NB4 (cell line): ENCODE measurements at regions not wholly inside any gene's neighbourhood (a gene's known extent, or its start where the extent isn't known, plus 50 kb on each side); places are given as distances from the start of the nearest gene placed in this dataset.

ENCODE experiments used
- DNase-seq: peaks from one replicate; pipeline ENCODE4 v3.0.0; 2010; ENCODE audit warnings: low read depth
- H3K4me3 ChIP-seq: one replicate; pipeline ENCODE4 v1.5.1; 2011; ENCODE audit warnings: mild to moderate bottlenecking, low read depth, low read length, moderate library complexity
- MYC ChIP-seq: IDR thresholded peaks from 2 replicates; pipeline ENCODE4 v1.6.1; 2011; ENCODE audit warnings: low read depth, low read length
- POLR2A ChIP-seq: IDR thresholded peaks from 2 replicates; pipeline ENCODE4 v1.6.1; 2011; ENCODE audit warnings: mild to moderate bottlenecking; ENCODE audit not compliant: insufficient read length; ENCODE audit errors: extremely low read depth
- TF ChIP-seq, protein P1 (sequence below): IDR thresholded peaks from 2 replicates; pipeline ENCODE4 v1.6.1; 2011; ENCODE audit warnings: low read depth, low read length
- TF ChIP-seq, protein P2 (sequence below): IDR thresholded peaks from one replicate; pipeline ENCODE4 v1.5.1; 2012; ENCODE audit warnings: low read depth, low read length

DNA sequence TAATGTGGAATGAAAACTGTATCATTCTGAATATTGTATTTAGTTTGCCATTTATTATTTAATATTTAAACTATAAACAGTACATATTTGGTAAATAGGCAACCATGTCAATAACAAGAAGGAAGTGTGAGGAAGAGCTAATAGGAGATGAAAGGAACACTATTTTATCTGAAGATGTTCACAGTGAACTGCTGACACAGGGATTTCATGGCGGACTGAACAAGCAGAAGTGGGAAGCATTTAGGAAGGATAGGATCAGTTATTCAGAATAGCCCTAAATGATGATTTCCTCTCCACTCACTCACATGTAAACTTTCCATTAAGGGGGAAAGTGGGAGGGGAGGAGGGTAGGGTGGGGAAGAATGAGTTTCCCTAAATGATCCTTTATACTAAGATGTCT lies 682.4 kb downstream of the TOX3 start:
- TF ChIP-seq, protein P1, sequence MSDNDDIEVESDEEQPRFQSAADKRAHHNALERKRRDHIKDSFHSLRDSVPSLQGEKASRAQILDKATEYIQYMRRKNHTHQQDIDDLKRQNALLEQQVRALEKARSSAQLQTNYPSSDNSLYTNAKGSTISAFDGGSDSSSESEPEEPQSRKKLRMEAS, result no peak
- TF ChIP-seq MYC (no peak), POLR2A (no peak)
- TF ChIP-seq, protein P2, sequence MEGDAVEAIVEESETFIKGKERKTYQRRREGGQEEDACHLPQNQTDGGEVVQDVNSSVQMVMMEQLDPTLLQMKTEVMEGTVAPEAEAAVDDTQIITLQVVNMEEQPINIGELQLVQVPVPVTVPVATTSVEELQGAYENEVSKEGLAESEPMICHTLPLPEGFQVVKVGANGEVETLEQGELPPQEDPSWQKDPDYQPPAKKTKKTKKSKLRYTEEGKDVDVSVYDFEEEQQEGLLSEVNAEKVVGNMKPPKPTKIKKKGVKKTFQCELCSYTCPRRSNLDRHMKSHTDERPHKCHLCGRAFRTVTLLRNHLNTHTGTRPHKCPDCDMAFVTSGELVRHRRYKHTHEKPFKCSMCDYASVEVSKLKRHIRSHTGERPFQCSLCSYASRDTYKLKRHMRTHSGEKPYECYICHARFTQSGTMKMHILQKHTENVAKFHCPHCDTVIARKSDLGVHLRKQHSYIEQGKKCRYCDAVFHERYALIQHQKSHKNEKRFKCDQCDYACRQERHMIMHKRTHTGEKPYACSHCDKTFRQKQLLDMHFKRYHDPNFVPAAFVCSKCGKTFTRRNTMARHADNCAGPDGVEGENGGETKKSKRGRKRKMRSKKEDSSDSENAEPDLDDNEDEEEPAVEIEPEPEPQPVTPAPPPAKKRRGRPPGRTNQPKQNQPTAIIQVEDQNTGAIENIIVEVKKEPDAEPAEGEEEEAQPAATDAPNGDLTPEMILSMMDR, result no peak
- no peak overlapping the region for H3K4me3 ChIP-seq
- no peak for DNase-seq

DNA sequence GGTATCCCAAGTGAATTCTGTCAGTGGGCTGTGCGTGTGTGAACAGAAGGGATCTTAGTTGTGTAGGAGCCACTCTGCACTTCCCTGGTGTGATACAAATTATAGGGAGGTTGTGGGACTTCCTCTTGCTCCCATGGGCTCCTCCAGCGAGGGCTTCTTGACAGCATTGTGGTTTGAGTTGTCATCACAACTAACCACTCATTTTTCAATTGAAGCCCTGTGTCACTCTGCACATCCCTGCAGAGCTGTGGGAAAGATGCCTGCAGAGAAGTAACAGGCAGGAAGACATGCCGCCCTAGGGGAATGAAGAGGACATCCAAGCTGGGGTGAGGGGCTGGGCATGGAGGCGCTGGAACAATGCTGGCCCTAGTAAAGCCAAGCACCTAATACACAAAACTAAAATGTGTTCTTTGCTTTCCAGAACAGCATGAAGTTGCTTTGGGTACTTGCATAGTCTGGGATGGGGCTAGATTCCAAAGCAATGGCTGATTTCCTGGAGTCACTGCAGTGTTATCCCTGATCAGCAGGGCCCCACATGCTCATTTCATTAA lies 692.5 kb downstream of the TOX3 start:
- no peak overlapping the region for H3K4me3 ChIP-seq
- no peak for DNase-seq
- TF ChIP-seq, protein P2, result no peak
- TF ChIP-seq MYC (no peak), POLR2A (no peak)
- TF ChIP-seq, protein P1, result no peak

DNA sequence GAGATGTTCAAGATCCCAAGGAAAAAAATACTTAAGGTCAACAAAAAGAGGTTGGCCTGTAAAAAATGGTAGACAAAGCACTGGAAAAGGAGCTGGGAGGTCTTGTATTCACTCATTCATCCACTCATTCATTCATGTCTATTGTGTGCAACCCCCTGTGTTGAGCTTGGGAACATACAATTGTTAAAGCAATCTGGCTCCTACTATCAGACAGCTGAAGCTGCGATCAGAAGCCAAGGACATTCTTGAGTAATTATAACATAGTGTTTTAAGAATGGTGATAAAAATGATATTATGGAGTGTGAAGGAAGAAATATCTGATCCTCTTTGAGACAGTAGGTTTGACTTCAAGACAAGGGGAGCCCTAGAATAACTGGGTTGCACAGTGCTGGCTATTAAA lies 693.4 kb downstream of the TOX3 start:
- no peak for DNase-seq
- H3K4me3 ChIP-seq, result no peak overlapping the region
- TF ChIP-seq, protein P2, result no peak
- TF ChIP-seq MYC (no peak), POLR2A (no peak)
- TF ChIP-seq, protein P1, result no peak

DNA sequence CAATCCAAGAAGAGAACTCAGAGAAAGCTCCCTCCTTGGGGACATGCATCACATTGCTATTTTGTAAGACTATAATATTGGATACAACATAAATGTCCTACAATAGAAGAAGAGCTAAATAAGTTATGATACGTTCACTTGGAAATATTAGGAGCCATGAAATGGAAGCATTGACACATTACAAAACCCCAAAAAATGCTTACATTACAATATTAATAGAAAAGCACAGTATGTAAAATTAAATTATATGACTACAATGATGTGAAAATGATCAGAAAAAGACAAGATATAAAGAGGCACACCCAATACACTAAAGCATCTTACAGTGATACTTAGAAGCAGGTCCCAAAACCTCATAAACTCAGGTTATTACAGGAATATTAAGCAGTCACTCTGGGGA lies 694.1 kb downstream of the TOX3 start:
- no peak for TF ChIP-seq MYC
- TF ChIP-seq, protein P1, result no peak
- TF ChIP-seq, protein P2, result no peak
- no peak for TF ChIP-seq POLR2A
- H3K4me3 ChIP-seq, result no peak overlapping the region
- DNase-seq, result no peak

DNA sequence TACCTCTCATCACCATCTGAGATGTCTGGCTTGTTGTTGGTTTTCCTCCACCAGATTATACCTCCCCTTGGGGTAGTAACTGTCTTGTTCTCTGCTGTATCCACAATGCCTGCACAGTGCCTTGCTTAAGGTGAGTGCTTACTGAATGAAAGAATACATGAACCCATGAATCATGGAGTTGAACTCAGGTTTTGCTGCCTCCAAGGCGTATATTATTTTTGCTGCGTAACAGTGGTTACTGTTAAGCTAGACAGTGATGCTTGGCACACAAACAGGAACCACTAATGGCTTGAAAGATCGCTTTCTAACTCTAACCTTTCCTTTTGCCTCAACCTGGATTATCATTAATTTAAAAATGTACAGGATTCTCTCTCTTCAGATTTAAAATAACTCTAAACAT lies 695.8 kb downstream of the TOX3 start:
- no peak overlapping the region for H3K4me3 ChIP-seq
- DNase-seq, result no peak
- TF ChIP-seq MYC (no peak), POLR2A (no peak)
- TF ChIP-seq, protein P1, result no peak
- TF ChIP-seq, protein P2, result no peak

DNA sequence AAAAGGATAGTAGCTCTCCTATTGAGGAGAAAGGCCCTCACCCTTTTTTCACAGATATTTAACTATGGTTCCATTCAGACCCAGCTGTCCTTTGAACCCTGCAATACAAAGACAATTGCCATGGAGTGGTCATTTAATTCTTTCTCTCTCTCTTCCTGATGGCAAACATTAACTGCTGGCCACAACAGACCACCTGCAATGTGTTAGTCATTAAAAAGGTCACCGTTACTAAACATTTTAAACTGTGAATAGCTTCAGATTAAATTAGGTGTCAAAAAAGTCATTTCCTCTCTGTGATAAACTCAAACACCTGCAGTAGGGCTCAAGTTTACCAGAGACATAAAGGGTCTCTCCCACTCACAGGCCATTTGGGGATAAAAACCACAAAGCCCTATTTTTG lies 697.2 kb downstream of the TOX3 start:
- no peak overlapping the region for H3K4me3 ChIP-seq
- no peak for DNase-seq
- no peak for TF ChIP-seq MYC
- TF ChIP-seq, protein P2, result no peak
- no peak for TF ChIP-seq POLR2A
- TF ChIP-seq, protein P1, result no peak
